CD14-positive monocyte (primary cell): ENCODE measurements at regions not wholly inside any gene's neighbourhood (a gene's known extent, or its start where the extent isn't known, plus 50 kb on each side); places are given as distances from the start of the nearest gene placed in this dataset.

Source experiments
- DNase-seq, 3 donors: peaks; one replicate each; pipeline ENCODE4 v3.0.0-alpha.2; 2011 to 2022
- H2AFZ ChIP-seq: 2 replicates; pipeline ENCODE4 v1.6.0; 2012; ENCODE audit warnings: mild to moderate bottlenecking, low read depth, low read length, inconsistent platforms; ENCODE audit not compliant: insufficient read depth, poor library complexity, severe bottlenecking
- H3K27ac ChIP-seq, 2 donors: 1 replicate in 1 of 2; 2 replicates in 1 of 2; pipeline ENCODE4 v1.5.1; 2012 to 2013; ENCODE audit warnings: low read length in 2 of 2, control low read depth in 1 of 2, inconsistent platforms in 1 of 2, low read depth in 1 of 2, mild to moderate bottlenecking in 1 of 2
- H3K27me3 ChIP-seq, 2 donors: one replicate each; pipeline versions ENCODE4 v1.6.0 to v1.6.1; 2011 to 2013; ENCODE audit warnings: low read length in 2 of 2; ENCODE audit not compliant: control insufficient read depth in 2 of 2, insufficient read depth in 2 of 2
- H3K36me3 ChIP-seq, 2 donors: replicated peaks in 1 of 2; 1 replicate in 1 of 2; 2 replicates in 1 of 2; pipeline versions ENCODE4 v1.5.1 to v1.6.1; 2012 to 2013; ENCODE audit warnings: low read length in 2 of 2, control low read depth in 1 of 2, inconsistent platforms in 1 of 2, mild to moderate bottlenecking in 1 of 2; ENCODE audit not compliant: insufficient read depth in 2 of 2, control insufficient read depth in 1 of 2
- H3K4me1 ChIP-seq, 2 donors: 1 replicate in 1 of 2; 2 replicates in 1 of 2; pipeline versions ENCODE4 v1.5.1 to v1.6.1; 2012 to 2013; ENCODE audit warnings: low read length in 2 of 2, control low read depth in 1 of 2, inconsistent platforms in 1 of 2, mild to moderate bottlenecking in 1 of 2, moderate library complexity in 1 of 2; ENCODE audit not compliant: insufficient read depth in 2 of 2, control insufficient read depth in 1 of 2
- H3K4me2 ChIP-seq: replicated peaks from 2 replicates; pipeline ENCODE3; 2012; ENCODE audit warnings: low read length, moderate library complexity, mild to moderate bottlenecking; ENCODE audit not compliant: poor library complexity, severe bottlenecking; ENCODE audit errors: extremely low read depth
- H3K4me3 ChIP-seq, 3 experiments: fragments of 200-600 bp in 1 of 3; sonication (generic) in 1 of 3; replicated peaks in 1 of 3; 1 replicate in 2 of 3; 2 replicates in 1 of 3; pipeline ENCODE4 v1.5.1; 2011 to 2013; ENCODE audit warnings: low read length in 3 of 3, mild to moderate bottlenecking in 3 of 3, control low read depth in 2 of 3, low read depth in 2 of 3, inconsistent platforms in 1 of 3, moderate library complexity in 1 of 3
- H3K79me2 ChIP-seq: 2 replicates; pipeline ENCODE4 v1.6.0; 2012; ENCODE audit warnings: mild to moderate bottlenecking, control low read depth, inconsistent platforms, low read length, moderate library complexity; ENCODE audit not compliant: insufficient read depth
- H3K9ac ChIP-seq: 2 replicates; pipeline ENCODE4 v1.6.0; 2017; ENCODE audit warnings: low read length, mild to moderate bottlenecking; ENCODE audit not compliant: insufficient read depth, poor library complexity, severe bottlenecking
- H3K9me3 ChIP-seq, 2 donors: replicated peaks in 1 of 2; 1 replicate in 1 of 2; 2 replicates in 1 of 2; pipeline versions ENCODE4 v1.5.1 to v1.6.1; 2012 to 2013; ENCODE audit warnings: low read length in 2 of 2, control low read depth in 1 of 2; ENCODE audit not compliant: control insufficient read depth in 1 of 2, insufficient read depth in 1 of 2
- H4K20me1 ChIP-seq: 2 replicates; pipeline ENCODE4 v1.6.0; 2012; ENCODE audit warnings: mild to moderate bottlenecking, low read length, control low read depth, moderate library complexity; ENCODE audit not compliant: insufficient read depth
- H3K27ac Mint-ChIP-seq, 7 donors: one replicate each; pipeline ENCODE4 v1.8.0; 2020; ENCODE audit warnings: mild to moderate bottlenecking in 7 of 7, mixed read lengths in 7 of 7, moderate library complexity in 6 of 7, inconsistent platforms in 2 of 7
- H3K27me3 Mint-ChIP-seq, 3 donors: one replicate each; pipeline ENCODE4 v1.8.0; 2021 to 2022; ENCODE audit warnings: low read depth in 3 of 3, mild to moderate bottlenecking in 3 of 3, mixed read lengths in 3 of 3, moderate library complexity in 3 of 3, inconsistent platforms in 1 of 3
- H3K36me3 Mint-ChIP-seq, 2 donors: one replicate each; pipeline ENCODE4 v1.8.0; 2020; ENCODE audit warnings: mixed read lengths in 2 of 2, inconsistent platforms in 1 of 2, mild to moderate bottlenecking in 1 of 2
- H3K4me1 Mint-ChIP-seq: one replicate; pipeline ENCODE4 v1.8.0; 2020; ENCODE audit warnings: mild to moderate bottlenecking, mixed read lengths
- H3K4me3 Mint-ChIP-seq, 2 donors: one replicate each; pipeline ENCODE4 v1.8.0; 2020; ENCODE audit warnings: mild to moderate bottlenecking in 2 of 2, mixed read lengths in 2 of 2, moderate library complexity in 1 of 2
- H3K9me3 Mint-ChIP-seq, 7 donors: one replicate each; pipeline ENCODE4 v1.8.0; 2020 to 2022; ENCODE audit warnings: mixed read lengths in 7 of 7, mild to moderate bottlenecking in 6 of 7, moderate library complexity in 6 of 7, inconsistent platforms in 2 of 7
- CTCF ChIP-seq: fragments of 200-600 bp; IDR thresholded peaks from one replicate; pipeline ENCODE4 v1.8.0; 2022; ENCODE audit warnings: antibody characterized with exemption, mild to moderate bottlenecking
- WGBS: methylation state at CpG from one replicate; pipeline ENCODE4 v1.1.5; 2013; ENCODE audit warnings: missing lambda C conversion rate; ENCODE audit not compliant: insufficient coverage; 5-methylcytosine and 5-hydroxymethylcytosine counted together
- intact Hi-C, 2 donors: fragments of 100-400 bp; cut with micrococcal nuclease; formaldehyde crosslinking; loops; one replicate each; pipeline versions ENCODE4 v1.15.0 to v1.15.1; 2023

- H3K36me3 Mint-ChIP-seq, result no peaks in the 10 kb centered on the region
- Histone ChIP-seq H3K9me3 (peaks cover 5% of the 10 kb centered on the region in 2 donors), H3K36me3 (no peaks in the 10 kb centered on the region), H3K27ac (no peak overlapping the region), H3K79me2 (no peaks in the 10 kb centered on the region), H2AFZ (no peak overlapping the region), H3K4me2 (no peak overlapping the region), H4K20me1 (no peaks in the 10 kb centered on the region), H3K4me3 (no peak overlapping the region), H3K27me3 (no peaks in the 10 kb centered on the region), H3K9ac (no peak overlapping the region), H3K4me1 (no peaks in the 10 kb centered on the region)
- H3K9me3 Mint-ChIP-seq, result peaks cover 0 to 8% (median 3%) of the 10 kb centered on the region in 7 donors
- peaks cover 0 to 4% (median 1%) of the 10 kb centered on the region in 3 donors for H3K27me3 Mint-ChIP-seq
- H3K4me1 Mint-ChIP-seq, result no peaks in the 10 kb centered on the region
- H3K27ac Mint-ChIP-seq, result no peak overlapping the region
- H3K4me3 Mint-ChIP-seq, result no peak overlapping the region
- TF ChIP-seq CTCF, result no peak
- intact Hi-C loops, result no loop called here
- no peak for DNase-seq
- WGBS, result 100% methylated on average over 4 of the region's 8 CpGs
Observed at GRCh38 chr4:83921124-83921523, 385.2 kb downstream of the GPAT3 start.

- H3K27ac ChIP-seq, result no peak overlapping the region
Observed at GRCh38 chr4:83920375-83920774, 384.5 kb downstream of the GPAT3 start.

More at GRCh38 chr4:83920375-83920774, 384.5 kb downstream of the GPAT3 start:
- Mint-ChIP-seq H3K36me3 (no peaks in the 10 kb centered on the region), H3K27me3 (peaks cover 0 to 4% (median 1%) of the 10 kb centered on the region in 3 donors), H3K4me1 (no peaks in the 10 kb centered on the region), H3K9me3 (peaks cover 0 to 8% (median 3%) of the 10 kb centered on the region in 7 donors), H3K27ac (no peak overlapping the region), H3K4me3 (no peak overlapping the region)
- H3K4me2 ChIP-seq, result no peak overlapping the region
- no peak for TF ChIP-seq CTCF
- H3K9me3 ChIP-seq, result peaks cover 5% of the 10 kb centered on the region in 2 donors
- intact Hi-C loops, result no loop called here
- no peaks in the 10 kb centered on the region for H3K79me2 ChIP-seq
- no peak overlapping the region for H3K9ac ChIP-seq
- no peaks in the 10 kb centered on the region for H3K27me3 ChIP-seq
- no peaks in the 10 kb centered on the region for H3K4me1 ChIP-seq
- no CpG with 5 or more reads among the region's 3 CpGs for whole genome bisulfite sequencing
- H3K4me3 ChIP-seq, result no peak overlapping the region
- no peaks in the 10 kb centered on the region for H3K36me3 ChIP-seq
- no peaks in the 10 kb centered on the region for H4K20me1 ChIP-seq
- no peak for DNase-seq
- no peak overlapping the region for H2AFZ ChIP-seq
